GM19238 (cell line): ENCODE measurements at regions not wholly inside any gene's neighbourhood (a gene's known extent, or its start where the extent isn't known, plus 50 kb on each side); places are given as distances from the start of the nearest gene placed in this dataset.
"Not testable (repeated sequence)": the region's sequence is repeated elsewhere in the genome, so short reads cannot be mapped to it uniquely, and the experiment has no call there.

ENCODE experiments used
- DNase-seq: peaks from one replicate; pipeline ENCODE4 v3.0.0; 2011; ENCODE audit warnings: low spot score; ENCODE audit not compliant: insufficient read length

- DNase-seq: no peak
Measured at GRCh38 chr10:9018195-9019173, 964.0 kb downstream of the GATA3 start.

DNA sequence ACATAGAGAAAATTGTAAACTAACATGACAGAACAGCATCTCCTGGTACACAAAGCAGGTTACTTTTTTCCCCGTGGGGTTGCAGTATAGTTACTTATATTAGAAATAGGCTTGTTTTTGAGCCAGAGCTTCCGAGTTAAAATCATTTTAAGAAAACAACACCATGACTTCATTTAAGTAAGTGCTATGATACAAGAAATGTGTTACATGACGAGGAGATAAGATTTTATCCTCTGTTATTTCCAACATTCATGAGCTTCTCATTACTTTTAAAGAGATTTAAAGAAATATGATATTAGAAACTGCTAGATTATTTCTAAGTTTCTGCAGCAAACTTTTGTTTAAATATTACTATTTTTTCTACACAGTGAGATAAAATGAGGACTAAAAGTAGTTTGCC lies 968.7 kb downstream of the GATA3 start:
- DNase-seq: no peak

DNA sequence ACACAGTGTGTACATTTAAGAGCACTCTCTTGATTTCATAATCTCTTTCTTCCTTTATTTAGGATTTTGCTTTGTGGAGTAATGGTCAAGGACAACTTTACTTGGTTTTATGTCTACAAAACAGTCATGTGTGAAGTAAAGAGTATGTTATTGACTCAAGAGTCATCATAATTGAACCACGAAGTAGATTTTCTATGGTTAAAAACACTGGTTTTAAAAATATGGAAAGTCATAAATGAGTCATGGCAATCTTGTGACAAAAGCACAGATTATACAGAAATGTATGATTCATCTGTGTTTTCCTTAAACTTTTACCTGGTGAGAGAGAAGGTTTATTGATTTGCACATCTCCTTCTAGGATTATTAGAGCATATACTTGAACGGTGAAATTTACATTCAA lies 969.7 kb downstream of the GATA3 start:
- no peak for DNase-seq

GRCh38 chr10:9028231-9028630 lies 973.7 kb downstream of the GATA3 start:
- no peak for DNase-seq

GRCh38 chr10:9035355-9035754 lies 980.9 kb downstream of the GATA3 start:
- no peak for DNase-seq

DNA sequence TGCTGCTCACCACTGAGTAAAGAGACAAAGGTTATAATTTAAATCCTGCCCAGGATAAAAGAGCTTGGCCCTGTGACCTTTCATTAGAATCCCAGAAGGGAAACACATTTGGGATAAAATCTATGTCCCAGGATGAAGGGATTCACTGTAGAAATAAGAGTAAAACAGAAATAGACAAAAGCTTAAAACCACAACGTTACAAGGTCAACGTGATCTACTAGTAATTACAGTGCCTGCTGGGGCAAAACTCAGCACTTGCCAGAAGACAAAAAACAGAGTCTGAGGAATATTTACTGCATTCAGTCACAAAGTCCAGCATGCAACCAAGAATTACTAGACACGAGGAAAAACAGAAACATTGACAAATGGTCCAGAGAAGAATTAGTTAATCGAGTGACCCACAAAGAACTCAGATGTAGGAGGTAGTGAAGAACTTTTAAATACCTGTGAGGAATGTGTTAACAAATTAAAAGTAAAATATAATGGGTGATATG lies 982.3 kb downstream of the GATA3 start:
- DNase-seq: no peak

DNA sequence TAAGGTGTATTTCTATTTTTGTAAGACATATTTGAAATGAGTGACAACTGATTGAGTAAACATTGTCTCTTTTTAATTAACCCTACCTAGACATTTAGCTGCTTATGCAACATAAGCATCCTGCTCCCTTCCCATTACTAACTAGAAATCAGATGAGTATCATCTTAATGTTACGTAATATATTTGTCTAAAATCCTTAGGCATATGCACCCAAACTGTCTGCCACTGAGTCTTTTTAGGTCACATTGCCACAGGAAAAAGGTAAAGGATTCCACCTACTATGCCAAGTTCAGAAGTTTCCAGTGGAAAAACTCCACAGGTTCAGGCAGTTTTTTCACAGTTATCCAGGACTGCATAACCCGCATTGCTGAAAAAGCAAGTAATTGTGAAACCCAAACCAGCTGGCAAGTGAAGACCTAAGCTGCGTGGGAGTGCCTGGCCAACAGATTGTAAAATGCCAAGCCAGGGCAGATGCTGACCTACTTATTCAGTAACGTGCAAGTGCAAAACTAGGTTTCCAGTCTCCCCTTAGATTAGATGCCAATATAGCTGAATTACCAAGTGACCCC lies 983.7 kb downstream of the GATA3 start:
- DNase-seq: no peak

DNA sequence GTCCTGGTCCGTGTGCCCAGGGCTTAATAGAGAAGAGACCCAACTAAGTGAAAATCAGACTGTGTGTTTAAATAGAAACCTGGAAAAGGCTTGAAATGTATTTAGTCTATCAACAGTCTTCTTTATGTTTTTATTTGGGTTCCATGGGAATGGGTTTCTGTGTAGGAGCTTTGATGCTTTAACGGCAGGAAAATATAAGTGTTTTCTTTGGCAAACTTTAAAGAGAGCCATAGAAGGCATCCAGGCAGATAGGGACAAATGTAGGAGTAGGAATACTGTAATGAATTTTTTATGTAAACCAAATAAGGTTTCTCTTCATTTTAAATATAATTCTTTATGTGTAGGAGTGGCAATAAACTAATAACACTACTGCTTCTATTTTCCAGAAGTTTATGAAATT lies 989.0 kb downstream of the GATA3 start:
- no peak for DNase-seq

DNA sequence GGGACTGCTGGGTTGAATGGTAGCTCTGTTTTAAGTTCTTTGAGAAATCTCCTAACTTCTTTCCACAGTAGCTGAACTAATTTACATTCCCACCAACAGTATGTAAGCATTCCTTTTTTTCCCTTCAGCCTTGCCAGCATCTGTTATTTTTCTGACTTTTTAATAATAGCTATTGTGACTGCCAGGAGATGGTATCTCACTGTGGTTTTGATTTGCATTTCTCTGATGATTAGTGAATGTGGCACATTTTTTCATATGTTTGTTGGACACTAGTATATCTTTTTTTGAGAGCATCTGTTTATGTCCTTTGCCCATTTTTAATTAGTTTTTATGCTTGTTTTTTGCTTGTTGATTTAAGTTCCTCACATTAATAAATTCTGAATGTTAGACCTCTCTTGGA lies 990.8 kb downstream of the GATA3 start:
- DNase-seq: no peak

- no peak for DNase-seq
Measured at GRCh38 chr10:9051328-9051974, 997.0 kb downstream of the GATA3 start.

DNA sequence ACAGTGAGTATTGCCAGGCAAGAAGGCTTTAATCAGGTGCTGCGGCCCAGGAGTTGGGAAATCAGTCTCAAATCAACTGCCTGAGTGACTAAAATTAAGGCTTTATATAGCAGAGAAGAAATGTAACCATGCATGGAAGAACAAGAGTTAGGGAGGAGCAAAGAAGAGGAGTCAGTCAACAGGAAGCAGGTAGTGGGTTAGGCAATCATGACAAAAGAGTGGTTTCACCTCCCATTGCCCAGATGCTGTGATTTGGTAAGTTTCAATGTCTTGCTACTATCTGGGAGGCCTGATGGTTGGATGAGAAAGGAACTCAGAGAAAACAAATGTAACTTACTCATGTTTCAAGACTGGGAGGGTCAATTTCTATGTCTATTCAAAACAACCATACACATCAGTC lies 998.3 kb downstream of the GATA3 start:
- no peak for DNase-seq

DNA sequence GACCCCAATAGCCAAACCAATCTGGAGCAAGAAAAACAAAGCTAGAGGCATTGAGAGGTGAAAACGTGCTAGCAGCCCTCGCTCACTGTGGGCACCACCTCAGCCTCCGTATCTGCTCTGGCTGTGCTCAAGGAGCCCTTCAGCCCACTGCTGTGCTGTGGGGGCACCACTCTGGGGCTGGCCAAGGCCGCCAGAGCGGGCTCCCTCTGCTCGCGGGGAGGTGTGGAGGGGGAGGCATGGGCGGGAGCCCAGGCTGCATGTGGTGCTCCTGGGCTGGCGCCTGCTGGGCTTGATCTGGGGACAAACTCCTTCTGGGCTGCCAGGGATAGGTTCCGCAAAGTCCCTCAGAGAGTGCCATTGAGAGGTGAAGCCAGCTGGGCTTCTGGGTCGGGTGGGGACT lies 1002.0 kb downstream of the GATA3 start:
- no peak for DNase-seq

DNA sequence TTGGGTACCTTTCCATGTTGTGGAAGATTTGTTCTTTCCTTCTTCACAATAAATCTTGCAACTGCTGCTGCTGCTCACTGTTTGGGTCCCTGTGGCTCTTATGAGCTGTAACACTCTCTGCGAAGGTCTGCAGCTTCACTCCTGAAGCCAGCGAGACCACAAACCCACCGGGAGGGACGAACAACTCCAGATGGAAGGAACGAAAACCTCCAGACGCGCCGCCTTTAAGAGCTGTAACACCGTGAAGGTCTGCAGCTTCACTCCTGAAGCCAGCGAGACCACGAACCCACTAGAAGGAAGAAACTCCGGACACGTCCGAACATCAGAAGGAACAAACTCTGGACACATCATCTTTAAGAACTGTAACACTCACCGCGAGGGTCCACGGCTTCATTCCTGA lies 1002.8 kb downstream of the GATA3 start:
- not testable (repeated sequence) for DNase-seq

DNA sequence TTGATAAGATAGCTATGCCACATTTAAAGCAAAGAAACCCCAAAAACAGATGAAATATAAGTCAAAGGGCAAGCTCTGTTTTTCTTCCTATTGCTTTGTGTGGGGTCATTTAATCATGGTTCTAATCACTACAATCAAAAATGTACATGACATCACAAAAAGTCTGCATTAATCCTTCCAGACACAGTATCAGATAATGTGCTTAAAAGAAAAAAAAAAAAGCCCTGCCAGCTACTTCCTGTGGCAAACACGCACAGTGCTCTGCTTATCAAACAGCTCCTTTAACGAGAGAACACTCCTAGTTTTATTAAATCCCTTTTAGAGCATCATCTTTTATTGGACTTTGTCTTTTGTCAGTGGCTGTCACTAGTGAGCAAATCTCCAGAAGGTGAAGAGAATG lies 1005.8 kb downstream of the GATA3 start:
- DNase-seq: no peak

- DNase-seq: no peak
Measured at GRCh38 chr10:9061871-9062270, 1007.4 kb downstream of the GATA3 start.

DNA sequence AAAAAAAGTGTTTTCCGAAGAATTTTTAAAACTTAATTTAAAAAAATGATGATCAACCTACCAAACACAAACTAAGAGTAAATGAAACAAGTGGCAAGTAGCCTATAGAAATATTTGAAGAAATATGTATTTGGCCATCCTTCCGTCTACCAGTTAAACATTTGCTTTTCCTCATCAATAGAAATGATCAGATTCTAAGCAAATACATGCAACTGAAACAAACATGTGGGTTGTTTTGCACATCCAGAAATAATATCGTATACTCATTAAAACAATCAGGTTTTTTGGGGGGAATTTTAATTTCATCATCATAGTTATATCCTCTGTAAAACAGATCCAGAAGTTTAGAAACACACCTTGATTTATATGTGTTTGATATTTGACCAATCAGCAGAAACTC lies 1011.7 kb downstream of the GATA3 start:
- no peak for DNase-seq

GRCh38 chr10:9068003-9068402 lies 1013.5 kb downstream of the GATA3 start:
- no peak for DNase-seq

DNA sequence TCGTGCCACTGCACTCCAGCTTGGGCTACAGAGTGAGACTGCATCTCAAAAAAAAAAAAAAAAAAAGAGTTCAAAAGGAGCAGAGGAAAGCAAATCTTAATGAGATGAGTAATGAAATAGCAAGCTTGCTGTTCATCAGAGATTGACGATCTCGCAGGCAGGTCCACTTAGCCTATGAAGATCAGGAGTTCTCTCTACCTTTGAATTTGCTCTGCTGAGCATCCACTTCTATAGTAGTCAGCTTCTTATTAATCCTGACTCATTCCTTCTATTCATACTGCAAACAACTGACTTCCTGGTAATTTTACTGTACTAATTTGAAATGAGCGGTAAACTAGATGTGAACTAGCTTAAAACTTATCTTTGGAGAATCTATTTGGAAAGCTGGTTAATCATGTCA lies 1014.6 kb downstream of the GATA3 start:
- no peak for DNase-seq

DNA sequence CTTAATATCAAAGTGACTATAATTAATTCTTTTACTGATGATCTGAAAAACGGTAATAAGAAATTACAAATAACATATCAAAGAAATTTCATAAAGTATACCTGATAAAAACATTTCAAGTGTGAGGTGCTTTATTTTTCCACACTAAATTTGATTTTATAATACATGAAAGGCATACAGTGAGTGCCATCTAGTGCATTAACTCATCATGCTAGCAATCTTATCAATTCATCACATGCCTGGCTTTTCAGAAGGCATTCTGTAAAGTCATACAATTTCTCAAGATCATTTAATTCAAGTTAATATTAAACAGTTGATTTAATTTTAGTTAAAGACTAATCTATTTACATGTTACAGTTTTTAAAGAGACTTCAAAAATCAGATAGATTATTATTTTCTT lies 1020.9 kb downstream of the GATA3 start:
- no peak for DNase-seq

DNA sequence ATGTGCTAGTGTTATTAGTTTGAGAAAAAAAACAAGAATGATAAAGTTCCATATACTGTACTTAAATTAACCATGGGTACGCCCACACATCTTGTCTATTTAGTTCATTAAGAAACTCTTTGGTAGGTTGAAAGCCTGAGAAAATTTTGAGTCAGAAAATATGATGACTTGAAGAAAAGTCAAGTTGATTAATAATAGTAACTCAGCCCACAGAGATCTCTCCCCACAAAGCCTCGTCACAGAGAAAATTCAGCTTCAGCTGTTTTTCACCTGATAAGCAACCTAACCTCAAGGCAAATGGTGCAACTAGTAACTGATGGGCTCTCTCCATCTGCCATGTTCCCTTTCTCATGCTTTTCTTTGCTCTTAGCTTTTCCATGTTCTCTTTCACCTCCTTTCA lies 1021.6 kb downstream of the GATA3 start:
- no peak for DNase-seq

DNA sequence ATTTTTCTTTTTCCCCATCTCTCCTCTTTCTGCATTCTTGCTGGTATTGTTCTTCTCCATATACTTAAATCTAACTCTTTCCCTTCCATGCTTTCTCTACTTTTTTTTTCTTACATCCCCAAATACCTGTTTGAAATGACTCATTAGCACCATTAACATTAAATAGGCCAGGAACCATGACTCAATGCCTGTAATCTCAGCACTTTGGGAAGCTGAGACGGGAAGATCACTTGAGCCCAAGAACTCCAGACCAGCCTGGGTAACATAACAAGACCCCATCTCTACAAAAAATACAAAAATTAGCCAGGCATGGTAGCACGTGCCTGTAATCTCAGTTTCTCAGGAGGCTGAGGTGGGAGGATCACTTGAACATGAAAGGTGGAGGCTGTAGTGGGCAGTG lies 1026.8 kb downstream of the GATA3 start:
- DNase-seq: no peak

GRCh38 chr10:9081961-9082360 lies 1027.5 kb downstream of the GATA3 start:
- DNase-seq: no peak
